SK-N-MC (cell line): ENCODE measurements at regions not wholly inside any gene's neighbourhood (a gene's known extent, or its start where the extent isn't known, plus 50 kb on each side); places are given as distances from the start of the nearest gene placed in this dataset.

Source experiments
- EZH2 ChIP-seq: fragments of 200-600 bp; sonication (generic); IDR thresholded peaks from one replicate; pipeline ENCODE4 v1.6.1; 2017; ENCODE audit warnings: antibody characterized with exemption
- POLR2AphosphoS5 ChIP-seq: IDR thresholded peaks from 2 replicates; pipeline ENCODE4 v1.6.1; 2012; ENCODE audit warnings: mild to moderate bottlenecking, low read depth, low read length, borderline replicate concordance

DNA sequence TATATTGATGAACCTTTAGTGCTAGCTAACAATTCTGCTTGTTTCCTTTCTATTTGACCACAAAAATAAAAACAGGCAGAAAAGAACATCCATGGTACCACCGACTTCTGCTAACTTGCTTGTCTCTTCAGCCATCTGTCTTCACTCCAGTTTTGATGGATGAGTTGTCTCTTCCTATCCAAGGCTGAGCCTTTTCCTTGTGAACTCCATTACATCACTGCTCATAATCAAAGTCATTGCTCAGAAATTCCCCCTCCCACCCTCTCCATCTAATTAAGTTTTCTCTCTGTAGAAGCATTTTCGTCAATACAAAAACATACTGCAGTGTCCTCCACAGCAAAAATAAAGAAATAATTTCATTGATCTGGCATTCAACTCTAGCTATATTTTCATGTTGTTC lies 184.4 kb downstream of the SPCS3 start:
- TF ChIP-seq EZH2 = no peak
- no peak for TF ChIP-seq POLR2AphosphoS5
